H1 (cell line): ENCODE measurements at regions not wholly inside any gene's neighbourhood (a gene's known extent, or its start where the extent isn't known, plus 50 kb on each side); places are given as distances from the start of the nearest gene placed in this dataset.

Source experiments
- JUN ChIP-seq: IDR thresholded peaks from 2 replicates; pipeline ENCODE4 v1.6.1; 2011; ENCODE audit warnings: low read depth, mild to moderate bottlenecking, improper control_type of control experiment, low read length
- MAX ChIP-seq: IDR thresholded peaks from 2 replicates; pipeline ENCODE4 v1.6.1; 2012; ENCODE audit warnings: inconsistent platforms
- RFX5 ChIP-seq: IDR thresholded peaks from 2 replicates; pipeline ENCODE4 v1.6.1; 2011; ENCODE audit warnings: low read depth, low read length, improper control_type of control experiment, borderline replicate concordance
- TEAD4 ChIP-seq: IDR thresholded peaks from 2 replicates; pipeline ENCODE4 v1.6.1; 2012; ENCODE audit warnings: low read depth, low read length, inconsistent platforms, mixed read lengths

DNA sequence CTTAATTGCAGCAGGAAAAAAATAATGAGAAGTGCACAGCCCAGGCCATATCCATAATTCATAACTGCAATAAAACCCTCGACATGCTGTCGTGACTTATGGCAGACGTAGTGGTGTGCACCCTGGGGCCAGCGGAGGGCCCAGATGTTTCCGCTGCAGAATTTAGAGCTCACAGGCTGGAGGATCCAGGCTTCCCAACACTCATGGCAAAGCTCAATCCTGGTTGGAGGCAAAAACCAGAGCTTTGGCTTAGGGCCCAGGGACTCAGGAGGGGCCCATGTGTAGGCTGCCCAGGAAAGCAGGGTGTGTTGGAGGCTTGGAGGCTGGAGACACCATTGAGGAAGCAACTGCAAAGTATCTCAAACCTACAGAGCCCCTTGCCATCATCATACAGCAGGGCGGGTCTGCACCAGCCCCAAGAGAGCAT is 68.7 kb downstream of the SERPINA3 start (continued):
- TF ChIP-seq RFX5 (no peak), JUN (no peak), TEAD4 (no peak), MAX (no peak)
